DND-41 (cell line): ENCODE measurements at regions not wholly inside any gene's neighbourhood (a gene's known extent, or its start where the extent isn't known, plus 50 kb on each side); places are given as distances from the start of the nearest gene placed in this dataset.

Experiments used
- ATAC-seq: fragments of 200-7000 bp; cut with Tn5 transposase; 3 replicates; pipeline ENCODE4 v1.9.1; 2021; ENCODE audit warnings: low read depth; ENCODE audit not compliant: insufficient read depth
- DNase-seq: peaks from one replicate; pipeline ENCODE4 v3.0.0-alpha.2; 2020
- H2AFZ ChIP-seq: 2 replicates; pipeline ENCODE4 v1.6.0; 2012; ENCODE audit warnings: low read depth, low read length
- H3K27ac ChIP-seq: 2 replicates; pipeline ENCODE4 v1.5.1; 2012; ENCODE audit warnings: low read length, inconsistent platforms
- H3K27me3 ChIP-seq: fragments of 200-600 bp; sonication (generic); 2 replicates; pipeline ENCODE4 v1.6.0; 2012; ENCODE audit warnings: low read length, mild to moderate bottlenecking, inconsistent platforms; ENCODE audit not compliant: insufficient read depth, poor library complexity
- H3K36me3 ChIP-seq: 2 replicates; pipeline ENCODE4 v1.5.1; 2012; ENCODE audit warnings: low read length, inconsistent platforms; ENCODE audit not compliant: insufficient read depth
- H3K4me1 ChIP-seq: 2 replicates; pipeline ENCODE4 v1.5.1; 2012; ENCODE audit warnings: mild to moderate bottlenecking, low read length; ENCODE audit not compliant: insufficient read depth
- H3K4me2 ChIP-seq: 2 replicates; pipeline ENCODE4 v1.6.0; 2012; ENCODE audit warnings: mild to moderate bottlenecking, moderate library complexity, low read length, inconsistent platforms; ENCODE audit not compliant: insufficient read depth
- H3K4me3 ChIP-seq, 2 experiments: fragments of 200-600 bp in 1 of 2; shearing (Covaris generic) in 1 of 2; 2 replicates each; pipeline ENCODE4 v1.5.1; 2012 to 2016; ENCODE audit warnings: inconsistent platforms in 2 of 2, low read length in 2 of 2, mild to moderate bottlenecking in 2 of 2, low read depth in 1 of 2, moderate library complexity in 1 of 2
- H3K79me2 ChIP-seq: 2 replicates; pipeline ENCODE4 v1.6.0; 2012; ENCODE audit warnings: low read length, inconsistent platforms; ENCODE audit not compliant: insufficient read depth
- H3K9ac ChIP-seq: 2 replicates; pipeline ENCODE4 v1.6.0; 2012; ENCODE audit warnings: low read depth, mild to moderate bottlenecking, inconsistent platforms, low read length, moderate library complexity
- H3K9me3 ChIP-seq: 2 replicates; pipeline ENCODE4 v1.5.1; 2012; ENCODE audit warnings: low read length, moderate library complexity, mild to moderate bottlenecking, inconsistent platforms; ENCODE audit not compliant: insufficient read depth, severe bottlenecking
- H4K20me1 ChIP-seq: 2 replicates; pipeline ENCODE4 v1.6.0; 2012; ENCODE audit warnings: low read length; ENCODE audit not compliant: insufficient read depth
- EZH2 ChIP-seq: IDR thresholded peaks from 3 replicates; pipeline ENCODE4 v1.6.1; 2012; ENCODE audit warnings: borderline replicate concordance, low read depth, mild to moderate bottlenecking, moderate library complexity, low read length, inconsistent platforms; ENCODE audit not compliant: severe bottlenecking
- TF ChIP-seq, protein P1 (sequence below): IDR thresholded peaks from 2 replicates; pipeline ENCODE4 v1.5.1; 2012; ENCODE audit warnings: borderline replicate concordance, low read length, moderate library complexity, mild to moderate bottlenecking; ENCODE audit not compliant: poor library complexity, severe bottlenecking; ENCODE audit errors: extremely low read depth

DNA sequence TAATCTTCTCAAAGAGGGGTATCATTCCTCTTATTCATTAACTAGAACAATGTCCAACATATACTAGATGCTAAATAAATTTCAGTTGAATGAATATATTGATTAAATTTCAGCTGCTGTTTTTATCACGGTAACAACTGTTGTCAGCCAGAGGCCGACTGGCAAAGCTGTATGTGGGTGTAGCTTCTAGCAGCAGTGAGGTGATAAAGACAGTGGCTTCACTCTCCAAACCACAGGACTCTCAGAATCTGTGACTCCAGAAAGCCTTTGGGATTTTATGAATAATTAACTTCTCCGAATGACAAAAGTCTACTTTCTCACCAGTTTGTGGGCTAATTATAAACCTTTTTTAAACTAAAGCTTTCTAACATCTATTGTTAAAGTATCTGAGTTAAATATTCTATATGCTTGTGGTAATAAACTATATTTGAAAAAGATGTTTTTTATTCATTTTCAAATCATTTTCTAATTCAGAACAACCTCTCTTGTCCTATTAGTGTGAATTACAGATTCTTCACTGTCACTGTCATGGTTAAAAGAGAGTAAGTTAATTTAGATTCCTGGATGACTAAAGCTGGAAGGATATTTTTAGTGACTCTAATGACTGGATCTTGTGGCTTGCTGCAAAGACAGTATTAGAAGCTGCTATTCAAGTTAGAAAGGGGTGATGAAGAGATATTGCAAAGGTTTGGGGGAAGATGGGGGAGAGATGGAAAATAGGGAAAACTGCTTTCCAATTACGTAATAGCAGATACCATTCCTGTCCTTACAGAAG lies 796.4 kb upstream of the ARPP21 start:
- no peak overlapping the region for H2AFZ ChIP-seq
- no peak overlapping the region for H3K9ac ChIP-seq
- ATAC-seq (no peak), DNase-seq (no peak)
- no peaks in the 10 kb centered on the region for H3K79me2 ChIP-seq
- H4K20me1 ChIP-seq, result no peaks in the 10 kb centered on the region
- no peak overlapping the region for H3K4me3 ChIP-seq
- no peaks in the 10 kb centered on the region for H3K27me3 ChIP-seq
- no peaks in the 10 kb centered on the region for H3K36me3 ChIP-seq
- no peak overlapping the region for H3K27ac ChIP-seq
- no peaks in the 10 kb centered on the region for H3K9me3 ChIP-seq
- TF ChIP-seq, protein P1, sequence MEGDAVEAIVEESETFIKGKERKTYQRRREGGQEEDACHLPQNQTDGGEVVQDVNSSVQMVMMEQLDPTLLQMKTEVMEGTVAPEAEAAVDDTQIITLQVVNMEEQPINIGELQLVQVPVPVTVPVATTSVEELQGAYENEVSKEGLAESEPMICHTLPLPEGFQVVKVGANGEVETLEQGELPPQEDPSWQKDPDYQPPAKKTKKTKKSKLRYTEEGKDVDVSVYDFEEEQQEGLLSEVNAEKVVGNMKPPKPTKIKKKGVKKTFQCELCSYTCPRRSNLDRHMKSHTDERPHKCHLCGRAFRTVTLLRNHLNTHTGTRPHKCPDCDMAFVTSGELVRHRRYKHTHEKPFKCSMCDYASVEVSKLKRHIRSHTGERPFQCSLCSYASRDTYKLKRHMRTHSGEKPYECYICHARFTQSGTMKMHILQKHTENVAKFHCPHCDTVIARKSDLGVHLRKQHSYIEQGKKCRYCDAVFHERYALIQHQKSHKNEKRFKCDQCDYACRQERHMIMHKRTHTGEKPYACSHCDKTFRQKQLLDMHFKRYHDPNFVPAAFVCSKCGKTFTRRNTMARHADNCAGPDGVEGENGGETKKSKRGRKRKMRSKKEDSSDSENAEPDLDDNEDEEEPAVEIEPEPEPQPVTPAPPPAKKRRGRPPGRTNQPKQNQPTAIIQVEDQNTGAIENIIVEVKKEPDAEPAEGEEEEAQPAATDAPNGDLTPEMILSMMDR, result no peak
- no peak for TF ChIP-seq EZH2
- no peak overlapping the region for H3K4me2 ChIP-seq
- no peaks in the 10 kb centered on the region for H3K4me1 ChIP-seq

- no peaks in the 10 kb centered on the region for H4K20me1 ChIP-seq
- no peaks in the 10 kb centered on the region for H3K79me2 ChIP-seq
- no peaks in the 10 kb centered on the region for H3K4me1 ChIP-seq
- H3K4me3 ChIP-seq, result no peak overlapping the region
- no peak overlapping the region for H3K4me2 ChIP-seq
- no peaks in the 10 kb centered on the region for H3K9me3 ChIP-seq
- DNase-seq, result no peak
- no peak overlapping the region for H2AFZ ChIP-seq
- H3K27me3 ChIP-seq, result no peaks in the 10 kb centered on the region
- no peak for ATAC-seq
- TF ChIP-seq, protein P1, result no peak
- TF ChIP-seq EZH2, result no peak
- no peaks in the 10 kb centered on the region for H3K36me3 ChIP-seq
- H3K9ac ChIP-seq, result no peak overlapping the region
- H3K27ac ChIP-seq, result no peak overlapping the region
Measured at GRCh38 chr3:34844323-34844620, 795.1 kb upstream of the ARPP21 start.

- Histone ChIP-seq H3K27me3 (no peaks in the 10 kb centered on the region), H3K4me2 (no peak overlapping the region), H3K27ac (no peak overlapping the region), H3K9ac (no peak overlapping the region), H3K9me3 (no peaks in the 10 kb centered on the region), H4K20me1 (no peaks in the 10 kb centered on the region), H3K4me3 (no peak overlapping the region), H2AFZ (no peak overlapping the region), H3K4me1 (peaks cover 17% of the 10 kb centered on the region), H3K79me2 (no peaks in the 10 kb centered on the region), H3K36me3 (no peaks in the 10 kb centered on the region)
- DNase-seq (no peak), ATAC-seq (no peak)
- no peak for TF ChIP-seq EZH2
- TF ChIP-seq, protein P1, result no peak
Measured at GRCh38 chr3:34851137-34851536, 788.2 kb upstream of the ARPP21 start.
